ENCODE measurements at regions not wholly inside any gene's neighbourhood (a gene's known extent, or its start where the extent isn't known, plus 50 kb on each side); places are given as distances from the start of the nearest gene placed in this dataset.

DNA sequence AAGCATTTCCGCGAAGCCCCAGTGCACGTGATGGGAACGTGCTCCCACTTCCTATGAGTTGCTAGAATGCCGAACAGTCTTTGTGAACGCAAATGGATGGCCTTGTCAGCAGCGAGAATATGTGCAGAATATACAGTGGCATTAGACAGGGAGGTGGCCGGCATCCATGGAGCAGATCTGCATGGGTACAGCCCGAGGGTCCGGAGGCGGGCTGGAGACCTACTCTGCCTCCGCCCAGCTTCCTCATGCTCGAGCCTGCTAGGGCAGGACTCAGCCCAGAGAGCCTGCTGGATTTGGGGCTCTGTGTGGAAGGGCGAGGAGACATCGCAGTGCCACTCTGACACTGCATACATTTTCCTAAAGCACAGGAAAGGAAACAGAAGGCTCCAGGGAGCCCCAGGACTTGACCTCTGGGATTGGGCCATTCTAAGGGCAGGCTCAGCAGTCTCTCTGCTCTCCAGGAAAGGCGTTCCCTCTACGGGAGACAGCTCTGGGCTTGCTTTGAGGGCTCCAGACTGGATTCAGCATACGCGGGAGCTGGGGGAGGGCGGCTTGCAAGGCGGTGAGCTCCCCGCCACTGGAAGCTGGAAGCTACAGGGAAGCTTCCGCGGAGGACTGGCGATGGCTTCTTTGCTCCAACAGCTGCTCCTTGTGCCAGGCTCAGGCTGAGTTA, 55.9 kb upstream of the UQCRFS1 start:
- no peak for DNase-seq (ENCODE audit: low read depth)
- TF ChIP-seq, protein P1, sequence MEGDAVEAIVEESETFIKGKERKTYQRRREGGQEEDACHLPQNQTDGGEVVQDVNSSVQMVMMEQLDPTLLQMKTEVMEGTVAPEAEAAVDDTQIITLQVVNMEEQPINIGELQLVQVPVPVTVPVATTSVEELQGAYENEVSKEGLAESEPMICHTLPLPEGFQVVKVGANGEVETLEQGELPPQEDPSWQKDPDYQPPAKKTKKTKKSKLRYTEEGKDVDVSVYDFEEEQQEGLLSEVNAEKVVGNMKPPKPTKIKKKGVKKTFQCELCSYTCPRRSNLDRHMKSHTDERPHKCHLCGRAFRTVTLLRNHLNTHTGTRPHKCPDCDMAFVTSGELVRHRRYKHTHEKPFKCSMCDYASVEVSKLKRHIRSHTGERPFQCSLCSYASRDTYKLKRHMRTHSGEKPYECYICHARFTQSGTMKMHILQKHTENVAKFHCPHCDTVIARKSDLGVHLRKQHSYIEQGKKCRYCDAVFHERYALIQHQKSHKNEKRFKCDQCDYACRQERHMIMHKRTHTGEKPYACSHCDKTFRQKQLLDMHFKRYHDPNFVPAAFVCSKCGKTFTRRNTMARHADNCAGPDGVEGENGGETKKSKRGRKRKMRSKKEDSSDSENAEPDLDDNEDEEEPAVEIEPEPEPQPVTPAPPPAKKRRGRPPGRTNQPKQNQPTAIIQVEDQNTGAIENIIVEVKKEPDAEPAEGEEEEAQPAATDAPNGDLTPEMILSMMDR (conservative IDR thresholded peaks at IDR 0.05; ENCODE audit: low read depth, low read length): no peak

DNA sequence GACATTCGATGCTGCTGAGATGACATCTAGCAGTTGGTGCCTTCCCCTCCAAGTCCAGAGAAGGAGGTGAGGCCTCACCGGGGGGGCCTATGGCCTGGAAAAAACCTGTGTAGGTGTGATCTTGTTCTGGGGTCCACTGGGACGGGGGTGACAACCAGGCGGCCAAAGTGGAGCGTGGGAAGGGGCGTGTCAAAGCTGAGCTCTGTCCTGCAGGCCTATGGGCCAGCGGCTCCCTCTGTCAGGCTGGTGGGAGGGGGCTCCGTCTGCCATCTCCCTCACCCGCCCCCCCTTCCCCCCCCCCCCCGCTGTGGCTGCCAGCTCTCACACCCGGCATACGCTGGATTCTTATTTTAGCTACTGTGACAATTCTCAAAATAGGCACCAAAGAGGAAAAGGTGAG, 56.7 kb upstream of the UQCRFS1 start:
- no peak for DNase-seq (ENCODE audit: low read depth)
- TF ChIP-seq, protein P1 (conservative IDR thresholded peaks at IDR 0.05; ENCODE audit: low read depth, low read length): no peak
- no peak overlapping the region for H3K4me3 ChIP-seq (ENCODE audit: low read depth, low read length)

More for the DNA sequence above, 55.9 kb upstream of the UQCRFS1 start:
- no peak overlapping the region for H3K4me3 ChIP-seq (ENCODE audit: low read depth, low read length)

DNA sequence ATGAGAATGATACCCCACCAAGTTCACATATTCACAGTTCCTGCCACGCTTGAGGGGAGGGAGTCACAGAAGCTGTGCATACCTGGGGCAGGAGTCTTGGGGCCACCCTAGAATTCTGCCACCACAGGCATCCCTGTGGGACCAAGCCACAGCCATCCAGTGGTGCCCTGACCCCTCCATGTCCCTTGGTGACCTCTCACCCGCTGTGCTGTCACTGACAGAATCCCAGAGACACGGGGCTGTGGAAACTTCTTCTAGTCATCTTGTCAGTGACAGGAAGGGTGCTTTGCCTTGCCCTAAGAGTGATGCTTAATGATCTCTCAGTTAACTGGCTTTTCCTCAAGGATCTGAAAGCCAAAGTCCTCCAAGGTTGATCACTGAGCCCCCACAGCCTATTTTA, 58.4 kb upstream of the UQCRFS1 start:
- no peak for DNase-seq (ENCODE audit: low read depth)
- H3K4me3 ChIP-seq (ENCODE audit: low read depth, low read length): no peak overlapping the region
- TF ChIP-seq, protein P1 (conservative IDR thresholded peaks at IDR 0.05; ENCODE audit: low read depth, low read length): no peak

DNA sequence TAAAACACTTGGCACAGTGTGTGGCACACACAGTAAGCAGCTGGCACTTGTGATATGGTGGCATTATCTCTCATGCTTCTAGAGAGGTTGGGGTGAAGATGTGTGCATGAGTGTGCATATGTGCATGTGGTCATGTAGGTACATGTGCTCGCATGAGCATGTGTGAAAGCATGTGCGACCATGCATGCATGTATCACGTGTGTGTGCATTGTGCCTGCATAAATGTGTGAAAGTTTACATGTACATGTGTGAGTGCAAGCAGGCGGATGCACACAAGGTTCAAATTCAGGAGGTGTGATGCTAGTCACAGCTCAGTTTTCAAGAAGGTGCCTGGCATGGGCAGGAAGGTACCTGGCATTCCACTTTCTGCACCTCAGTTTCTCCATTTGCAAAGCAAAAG, 59.0 kb upstream of the UQCRFS1 start:
- no peak for DNase-seq (ENCODE audit: low read depth)
- no peak overlapping the region for H3K4me3 ChIP-seq (ENCODE audit: low read depth, low read length)
- TF ChIP-seq, protein P1 (conservative IDR thresholded peaks at IDR 0.05; ENCODE audit: low read depth, low read length): no peak

DNA sequence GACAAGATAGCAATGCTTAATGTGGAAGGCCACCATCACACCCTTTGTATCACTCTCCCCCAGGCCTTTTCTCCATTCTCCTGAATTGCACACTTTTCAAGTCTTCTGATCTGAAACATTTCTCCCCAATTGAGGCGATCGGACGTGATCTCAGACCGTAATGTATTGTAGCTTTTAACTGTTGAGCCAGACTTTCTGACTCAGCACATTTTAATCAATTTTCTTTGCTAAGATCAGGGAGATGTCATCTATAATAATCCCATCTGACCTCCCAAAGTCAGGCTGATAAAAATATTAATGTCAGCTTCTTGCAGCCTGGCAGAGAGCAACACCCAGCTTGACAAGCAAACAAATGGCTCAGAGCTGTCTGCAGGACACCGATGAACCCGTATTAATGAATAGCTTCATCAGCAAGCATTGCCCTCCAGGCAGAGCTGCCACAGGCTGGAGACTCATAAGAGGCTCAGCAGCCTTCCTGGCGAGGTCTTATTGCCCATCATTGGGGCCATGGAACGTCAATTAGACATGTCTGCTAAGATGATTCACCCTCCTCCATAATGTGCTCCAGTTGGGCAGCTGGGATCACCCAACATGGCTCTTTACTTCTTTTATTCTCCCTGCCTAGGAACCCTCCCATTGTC, 60.2 kb upstream of the UQCRFS1 start:
- no peak for DNase-seq (ENCODE audit: low read depth)
- TF ChIP-seq, protein P1 (conservative IDR thresholded peaks at IDR 0.05; ENCODE audit: low read depth, low read length): no peak

DNA sequence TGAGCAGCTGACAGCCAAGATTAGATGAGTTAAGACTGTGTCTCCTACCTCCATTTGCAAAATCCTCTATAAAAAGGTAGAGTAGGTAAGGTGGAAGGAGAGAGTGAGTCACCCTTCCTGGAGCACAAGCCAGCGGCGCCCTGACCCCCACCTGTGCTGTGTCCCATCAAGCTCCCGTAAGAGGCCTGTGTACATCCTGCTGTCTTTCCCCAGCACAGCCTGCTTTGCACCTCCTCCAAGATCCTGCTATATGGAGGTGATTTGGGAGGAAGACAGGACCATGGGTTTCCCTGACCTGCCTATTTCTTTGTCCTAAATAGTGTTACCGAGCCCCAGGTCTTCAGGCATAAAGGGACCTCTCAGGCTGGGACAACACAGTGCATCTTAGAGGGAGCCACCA, 62.3 kb upstream of the UQCRFS1 start:
- DNase-seq (ENCODE audit: low read depth): no peak
- TF ChIP-seq, protein P1 (conservative IDR thresholded peaks at IDR 0.05; ENCODE audit: low read depth, low read length): no peak
- H3K4me3 ChIP-seq (ENCODE audit: low read depth, low read length): no peak overlapping the region

More for the DNA sequence above, 60.2 kb upstream of the UQCRFS1 start:
- H3K4me3 ChIP-seq (ENCODE audit: low read depth, low read length): no peak overlapping the region

DNA sequence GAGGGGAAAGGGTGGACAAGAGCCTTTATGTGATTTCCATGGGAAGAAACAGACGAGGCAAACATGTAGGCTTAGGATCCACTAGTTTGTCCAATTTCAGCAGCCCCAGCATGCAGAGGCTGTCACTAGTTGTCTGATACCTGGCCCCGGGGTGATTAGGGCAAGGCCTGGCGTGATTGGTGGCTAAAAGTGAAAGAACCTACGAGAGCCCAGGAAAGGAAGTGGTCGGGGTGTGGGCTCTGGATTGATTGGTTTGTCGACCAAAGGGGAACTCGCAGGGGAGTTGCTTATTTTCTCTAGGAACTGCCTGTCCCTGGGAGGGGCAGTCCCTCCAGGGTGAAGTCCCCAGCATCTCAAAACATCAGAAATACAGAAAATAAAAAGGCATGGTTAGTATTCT, 64.2 kb upstream of the UQCRFS1 start:
- DNase-seq (ENCODE audit: low read depth): no peak
- TF ChIP-seq, protein P1 (conservative IDR thresholded peaks at IDR 0.05; ENCODE audit: low read depth, low read length): no peak
- no peak overlapping the region for H3K4me3 ChIP-seq (ENCODE audit: low read depth, low read length)
